ENCODE measurements at regions not wholly inside any gene's neighbourhood (a gene's known extent, or its start where the extent isn't known, plus 50 kb on each side); places are given as distances from the start of the nearest gene placed in this dataset.

DNA sequence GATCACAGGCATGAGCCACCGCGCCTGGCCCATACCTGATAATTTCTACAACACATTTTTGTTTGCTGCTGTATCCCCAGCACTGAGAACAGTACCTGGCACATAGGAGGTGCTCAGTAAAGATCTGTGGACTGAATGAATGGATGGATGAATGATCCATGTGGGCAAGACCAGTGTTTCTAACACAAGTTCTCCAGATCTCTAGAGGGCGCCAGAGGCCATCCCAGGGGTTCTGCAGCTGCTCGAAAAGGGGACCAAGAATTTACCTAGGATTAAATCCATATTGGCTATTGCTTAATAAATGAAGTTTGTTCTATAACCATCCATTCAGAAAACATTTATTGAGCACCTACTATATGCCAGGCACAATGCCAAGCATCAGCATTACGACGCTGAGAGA lies 167.7 kb downstream of the ACTL8 start:
- TF ChIP-seq, protein P1, sequence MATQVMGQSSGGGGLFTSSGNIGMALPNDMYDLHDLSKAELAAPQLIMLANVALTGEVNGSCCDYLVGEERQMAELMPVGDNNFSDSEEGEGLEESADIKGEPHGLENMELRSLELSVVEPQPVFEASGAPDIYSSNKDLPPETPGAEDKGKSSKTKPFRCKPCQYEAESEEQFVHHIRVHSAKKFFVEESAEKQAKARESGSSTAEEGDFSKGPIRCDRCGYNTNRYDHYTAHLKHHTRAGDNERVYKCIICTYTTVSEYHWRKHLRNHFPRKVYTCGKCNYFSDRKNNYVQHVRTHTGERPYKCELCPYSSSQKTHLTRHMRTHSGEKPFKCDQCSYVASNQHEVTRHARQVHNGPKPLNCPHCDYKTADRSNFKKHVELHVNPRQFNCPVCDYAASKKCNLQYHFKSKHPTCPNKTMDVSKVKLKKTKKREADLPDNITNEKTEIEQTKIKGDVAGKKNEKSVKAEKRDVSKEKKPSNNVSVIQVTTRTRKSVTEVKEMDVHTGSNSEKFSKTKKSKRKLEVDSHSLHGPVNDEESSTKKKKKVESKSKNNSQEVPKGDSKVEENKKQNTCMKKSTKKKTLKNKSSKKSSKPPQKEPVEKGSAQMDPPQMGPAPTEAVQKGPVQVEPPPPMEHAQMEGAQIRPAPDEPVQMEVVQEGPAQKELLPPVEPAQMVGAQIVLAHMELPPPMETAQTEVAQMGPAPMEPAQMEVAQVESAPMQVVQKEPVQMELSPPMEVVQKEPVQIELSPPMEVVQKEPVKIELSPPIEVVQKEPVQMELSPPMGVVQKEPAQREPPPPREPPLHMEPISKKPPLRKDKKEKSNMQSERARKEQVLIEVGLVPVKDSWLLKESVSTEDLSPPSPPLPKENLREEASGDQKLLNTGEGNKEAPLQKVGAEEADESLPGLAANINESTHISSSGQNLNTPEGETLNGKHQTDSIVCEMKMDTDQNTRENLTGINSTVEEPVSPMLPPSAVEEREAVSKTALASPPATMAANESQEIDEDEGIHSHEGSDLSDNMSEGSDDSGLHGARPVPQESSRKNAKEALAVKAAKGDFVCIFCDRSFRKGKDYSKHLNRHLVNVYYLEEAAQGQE (IDR thresholded peaks at IDR 0.05; ENCODE audit: insufficient read depth in 1 of 2, low read depth in 2 of 2, low read length in 2 of 2), result no peak
- TF ChIP-seq SIN3A (IDR thresholded peaks at IDR 0.05; ENCODE audit: borderline replicate concordance, insufficient read depth, low read length), result no peak
- no peak for TF ChIP-seq FOXP2 (optimal IDR thresholded peaks at IDR 0.05; ENCODE audit: borderline replicate concordance, extremely low read depth, extremely low read length, insufficient read depth)
- TF ChIP-seq TAF1 (IDR thresholded peaks at IDR 0.05; ENCODE audit: borderline replicate concordance, insufficient read depth, low read length), result no peak
- TF ChIP-seq POLR2AphosphoS5 (IDR thresholded peaks at IDR 0.05; ENCODE audit: low read depth, low read length), result no peak

DNA sequence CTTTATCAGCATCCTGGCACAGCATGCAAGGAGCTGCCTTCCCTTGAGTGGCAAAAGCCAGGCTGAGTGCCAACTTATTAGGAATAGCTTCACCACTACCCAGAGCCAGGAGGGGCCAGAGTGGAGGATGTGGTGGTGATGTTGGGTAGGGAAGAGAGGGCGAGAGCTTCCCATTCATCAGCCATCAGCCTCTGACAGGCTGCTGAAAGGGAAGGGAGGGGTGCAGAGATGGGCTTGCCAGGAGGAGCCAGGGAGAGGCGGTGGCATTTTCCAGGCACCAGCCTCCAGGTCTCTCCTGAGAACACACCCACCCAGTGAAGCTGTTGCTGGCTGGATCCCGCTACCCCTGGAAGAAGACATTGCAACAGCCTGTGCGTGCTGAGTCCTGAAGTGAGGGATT lies 168.5 kb downstream of the ACTL8 start:
- TF ChIP-seq SIN3A (IDR thresholded peaks at IDR 0.05; ENCODE audit: borderline replicate concordance, insufficient read depth, low read length) (no peak), POLR2AphosphoS5 (IDR thresholded peaks at IDR 0.05; ENCODE audit: low read depth, low read length) (no peak), FOXP2 (optimal IDR thresholded peaks at IDR 0.05; ENCODE audit: borderline replicate concordance, extremely low read depth, extremely low read length, insufficient read depth) (no peak), TAF1 (IDR thresholded peaks at IDR 0.05; ENCODE audit: borderline replicate concordance, insufficient read depth, low read length) (no peak)
- TF ChIP-seq, protein P1 (IDR thresholded peaks at IDR 0.05; ENCODE audit: insufficient read depth in 1 of 2, low read depth in 2 of 2, low read length in 2 of 2), result no peak

DNA sequence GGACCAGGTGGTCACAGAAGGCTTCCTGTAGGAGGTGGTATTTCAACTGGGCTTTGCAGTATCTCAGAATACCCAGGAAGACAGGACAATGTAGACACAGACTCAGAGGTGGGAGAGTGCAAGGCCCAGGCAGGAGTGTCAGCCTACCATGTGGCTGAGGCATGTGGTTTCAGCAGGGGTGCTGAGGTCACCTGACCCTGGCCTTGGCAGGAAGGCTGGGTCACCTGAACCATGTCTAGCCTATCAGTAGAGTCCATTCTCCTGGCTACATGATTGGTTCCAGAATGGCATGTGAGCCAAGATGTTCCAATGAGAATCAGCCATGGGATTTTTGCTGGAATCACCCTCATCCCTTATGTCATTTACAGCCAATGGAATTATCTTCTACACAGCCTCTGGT lies 169.4 kb downstream of the ACTL8 start:
- no peak for TF ChIP-seq POLR2AphosphoS5 (IDR thresholded peaks at IDR 0.05; ENCODE audit: low read depth, low read length)
- no peak for TF ChIP-seq TAF1 (IDR thresholded peaks at IDR 0.05; ENCODE audit: borderline replicate concordance, insufficient read depth, low read length)
- no peak for TF ChIP-seq SIN3A (IDR thresholded peaks at IDR 0.05; ENCODE audit: borderline replicate concordance, insufficient read depth, low read length)
- no peak for TF ChIP-seq FOXP2 (optimal IDR thresholded peaks at IDR 0.05; ENCODE audit: borderline replicate concordance, extremely low read depth, extremely low read length, insufficient read depth)
- TF ChIP-seq, protein P1 (IDR thresholded peaks at IDR 0.05; ENCODE audit: insufficient read depth in 1 of 2, low read depth in 2 of 2, low read length in 2 of 2), result no peak

DNA sequence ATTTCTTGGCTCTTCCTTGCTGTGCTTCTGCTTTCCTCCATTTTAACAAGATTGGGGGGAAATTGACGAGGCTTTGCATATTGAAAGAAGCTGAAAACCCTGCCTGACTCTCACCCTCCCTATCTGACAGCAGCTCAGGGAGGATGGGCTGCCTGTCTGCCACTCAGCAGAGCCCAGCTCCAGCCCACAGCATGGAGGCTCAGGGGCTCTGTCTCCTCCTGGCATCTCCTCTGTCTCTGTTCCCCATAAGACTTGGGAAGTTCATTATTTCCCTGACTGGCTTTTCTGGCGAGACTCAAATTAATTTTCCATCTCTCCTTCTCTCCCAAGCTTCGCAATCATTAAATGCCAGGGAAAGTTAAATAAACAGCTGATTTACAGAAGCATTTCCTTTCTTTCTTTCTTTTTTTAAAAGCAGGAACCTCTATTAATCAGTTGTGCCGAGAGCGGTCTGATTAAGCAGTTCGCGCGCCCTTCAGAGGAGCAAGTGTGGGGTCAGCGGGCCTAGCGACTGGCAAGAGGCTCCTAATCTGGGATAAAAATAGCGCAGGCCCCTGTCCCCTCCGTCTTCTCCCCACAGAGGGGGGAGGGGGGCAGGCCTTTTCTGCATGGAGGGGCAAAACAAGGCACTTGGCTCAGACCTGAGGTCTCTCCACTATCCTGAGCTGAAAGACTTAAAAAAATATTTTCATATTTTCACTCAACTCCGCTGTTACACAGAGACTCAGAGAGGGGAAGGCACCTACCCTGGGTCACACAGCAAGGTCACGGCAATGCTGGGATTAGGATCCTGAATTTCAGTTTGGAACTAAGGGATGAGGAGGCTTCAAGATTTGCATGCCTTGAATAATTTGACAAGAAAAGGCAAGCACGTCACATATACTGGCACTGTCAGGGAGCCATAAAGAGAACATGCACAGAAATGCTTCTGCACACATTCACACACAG lies 170.4 kb downstream of the ACTL8 start:
- TF ChIP-seq POLR2AphosphoS5 (IDR thresholded peaks at IDR 0.05; ENCODE audit: low read depth, low read length) (no peak), TAF1 (IDR thresholded peaks at IDR 0.05; ENCODE audit: borderline replicate concordance, insufficient read depth, low read length) (no peak), SIN3A (IDR thresholded peaks at IDR 0.05; ENCODE audit: borderline replicate concordance, insufficient read depth, low read length) (no peak), FOXP2 (optimal IDR thresholded peaks at IDR 0.05; ENCODE audit: borderline replicate concordance, extremely low read depth, extremely low read length, insufficient read depth) (no peak)
- TF ChIP-seq, protein P1 (IDR thresholded peaks at IDR 0.05; ENCODE audit: insufficient read depth in 1 of 2, low read depth in 2 of 2, low read length in 2 of 2), result no peak
